ENCODE measurements at regions not wholly inside any gene's neighbourhood (a gene's known extent, or its start where the extent isn't known, plus 50 kb on each side); places are given as distances from the start of the nearest gene placed in this dataset.
A peak's percentile ranks its signal among the peaks of the same experiment; 100 is the strongest.

GRCh38 chr17:12537436-12537835, 128.3 kb upstream of the MYOCD start:
- no peak for DNase-seq

DNA sequence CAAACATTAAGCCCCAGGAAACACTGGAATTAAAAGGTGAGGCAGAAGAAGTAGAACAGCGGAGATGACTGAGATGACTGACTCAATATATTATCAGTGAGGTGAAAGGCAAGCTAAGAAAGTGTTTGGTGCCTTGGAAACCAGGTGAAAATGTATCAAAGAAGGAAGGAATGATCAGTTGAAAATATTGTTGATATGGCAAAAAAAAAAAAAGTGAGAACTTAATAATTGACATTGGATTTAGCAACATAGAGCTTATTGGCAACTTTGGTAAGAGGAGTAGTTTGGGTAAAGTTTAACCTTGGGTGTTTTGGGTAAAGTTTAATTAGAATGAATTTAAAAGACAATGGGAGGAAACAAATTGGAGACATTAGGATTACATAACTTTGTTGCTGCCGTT, 127.7 kb upstream of the MYOCD start:
- DNase-seq, result no peak

- peak; percentile 42 for DNase-seq
These were observed 119.7 kb upstream of the MYOCD start for GRCh38 chr17:12545877-12546513.

DNA sequence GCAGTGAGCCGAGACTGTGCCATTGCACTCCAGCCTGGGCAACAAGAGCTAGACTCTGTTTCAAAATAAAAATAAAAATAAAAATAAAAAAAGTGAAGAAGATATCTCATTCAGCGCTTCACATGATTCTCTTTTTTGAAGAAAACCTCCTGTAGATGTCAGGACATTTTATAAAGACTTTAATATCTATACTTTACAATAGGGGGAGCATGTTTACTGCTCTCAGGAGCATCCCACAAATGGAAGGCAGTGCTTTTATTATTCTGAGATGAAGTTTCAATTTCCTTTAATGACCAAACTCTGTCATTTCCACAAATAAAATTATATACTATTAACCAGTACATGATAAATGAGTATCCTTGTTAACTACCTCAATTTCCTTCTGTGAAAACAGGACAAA, 118.7 kb upstream of the MYOCD start:
- no peak for DNase-seq

GRCh38 chr17:12547831-12548230, 117.9 kb upstream of the MYOCD start:
- no peak for DNase-seq

GRCh38 chr17:12548558-12548957, 117.1 kb upstream of the MYOCD start:
- no peak for DNase-seq

- no peak for DNase-seq
These were observed 116.1 kb upstream of the MYOCD start for GRCh38 chr17:12549499-12550041.

- no peak for DNase-seq
These were observed 112.1 kb upstream of the MYOCD start for GRCh38 chr17:12553625-12554024.

DNA sequence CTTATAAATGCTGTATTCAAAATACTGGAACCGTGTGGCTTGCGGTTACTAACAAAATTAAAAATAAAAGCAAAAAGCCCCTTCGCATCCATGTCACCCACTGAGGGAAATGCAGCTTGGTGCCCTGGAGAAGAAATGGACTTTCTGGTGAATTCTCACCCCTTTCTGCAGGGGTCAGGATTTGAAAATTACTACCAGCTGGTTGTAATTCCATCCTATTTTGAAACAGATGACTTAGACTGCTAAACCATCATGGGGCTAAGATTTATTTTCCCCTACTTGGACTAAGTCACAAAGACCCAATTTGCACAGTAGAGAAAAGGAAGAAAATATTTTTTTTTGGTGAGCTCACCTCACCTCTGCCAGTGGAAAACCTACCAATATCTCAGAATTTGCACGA, 111.4 kb upstream of the MYOCD start:
- no peak for DNase-seq

DNA sequence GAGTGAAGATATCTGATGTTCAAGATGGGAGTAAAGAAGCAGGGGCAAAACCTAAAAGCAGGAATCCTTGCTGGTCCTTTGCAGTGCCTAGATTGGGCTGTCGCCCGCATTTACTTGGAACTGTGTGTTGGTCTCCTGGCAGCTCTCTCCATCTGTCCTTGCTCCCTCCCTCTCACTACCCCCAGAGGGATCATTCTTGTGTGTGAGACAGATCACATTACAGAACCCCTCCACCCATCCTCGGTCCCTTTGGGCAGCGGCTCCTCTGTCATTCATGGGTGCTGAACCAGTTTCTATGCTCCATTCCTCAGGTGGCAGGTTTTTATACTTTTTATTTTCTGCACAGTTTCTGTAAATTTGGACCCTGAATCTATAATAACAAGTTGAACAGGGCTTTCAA, 99.4 kb upstream of the MYOCD start:
- DNase-seq, result no peak

- no peak for DNase-seq
These were observed 98.3 kb upstream of the MYOCD start for GRCh38 chr17:12567077-12568053.

GRCh38 chr17:12568358-12569251, 97.1 kb upstream of the MYOCD start:
- DNase-seq, result no peak

DNA sequence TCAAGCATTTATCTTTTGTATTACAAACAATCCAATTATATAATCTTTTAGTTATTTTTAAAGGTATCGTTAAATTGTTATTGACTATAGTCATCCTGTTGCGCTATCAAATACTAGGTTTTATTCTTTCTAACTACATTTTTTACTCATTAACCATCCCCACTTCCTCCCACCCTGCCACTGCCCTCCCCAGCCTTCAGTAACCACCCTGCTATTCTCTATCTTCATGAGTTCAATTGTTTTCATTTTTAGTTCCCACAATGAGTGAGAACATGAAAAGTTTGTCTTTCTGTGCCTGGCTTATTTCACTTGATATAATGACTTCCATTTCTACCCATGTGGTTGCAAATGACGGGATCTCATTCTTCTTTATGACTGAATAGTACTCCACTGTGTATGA, 94.1 kb upstream of the MYOCD start:
- DNase-seq, result no peak

GRCh38 chr17:12574525-12574924, 91.2 kb upstream of the MYOCD start:
- DNase-seq, result no peak

DNA sequence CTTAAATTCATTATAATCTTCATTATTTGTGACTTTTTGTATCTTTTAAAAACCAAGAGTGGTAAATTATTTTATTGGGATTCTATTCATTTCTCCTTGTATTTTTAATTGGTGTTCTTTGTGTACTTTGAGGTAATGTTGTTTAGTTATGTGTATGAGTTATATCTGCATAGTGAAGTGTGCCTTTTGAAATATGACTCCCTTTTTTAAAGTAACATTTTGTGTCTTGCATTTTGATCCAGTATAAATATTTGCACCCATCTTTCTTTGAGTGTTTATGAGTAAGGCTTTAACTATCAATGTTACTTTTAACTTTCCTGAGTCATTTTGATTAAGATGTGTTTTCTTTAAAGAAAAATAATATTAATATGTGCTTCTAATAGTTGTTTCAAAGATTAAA, 90.0 kb upstream of the MYOCD start:
- DNase-seq, result no peak

GRCh38 chr17:12579288-12579687, 86.4 kb upstream of the MYOCD start:
- no peak for DNase-seq

- no peak for DNase-seq
These were observed 85.0 kb upstream of the MYOCD start for GRCh38 chr17:12580640-12581039.

DNA sequence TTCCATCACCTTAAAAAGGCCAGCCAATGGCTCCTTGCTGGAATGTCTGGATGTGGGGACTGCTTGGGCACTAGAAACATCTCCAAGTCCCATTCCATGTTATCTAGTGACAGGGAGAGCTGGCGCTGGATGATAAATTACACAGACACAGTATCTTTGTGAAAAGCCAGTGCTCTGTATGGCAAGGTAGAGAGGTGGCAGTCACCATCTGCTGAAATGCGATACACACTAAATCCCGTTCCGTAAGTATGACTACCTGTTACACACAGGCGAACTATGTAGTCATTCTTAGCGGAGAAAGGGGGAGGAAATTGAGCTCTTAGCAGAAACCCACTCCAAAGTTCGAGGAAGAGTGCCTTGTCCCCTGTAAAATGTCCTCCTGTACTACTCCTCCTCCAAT, 81.0 kb upstream of the MYOCD start:
- DNase-seq, result no peak

DNA sequence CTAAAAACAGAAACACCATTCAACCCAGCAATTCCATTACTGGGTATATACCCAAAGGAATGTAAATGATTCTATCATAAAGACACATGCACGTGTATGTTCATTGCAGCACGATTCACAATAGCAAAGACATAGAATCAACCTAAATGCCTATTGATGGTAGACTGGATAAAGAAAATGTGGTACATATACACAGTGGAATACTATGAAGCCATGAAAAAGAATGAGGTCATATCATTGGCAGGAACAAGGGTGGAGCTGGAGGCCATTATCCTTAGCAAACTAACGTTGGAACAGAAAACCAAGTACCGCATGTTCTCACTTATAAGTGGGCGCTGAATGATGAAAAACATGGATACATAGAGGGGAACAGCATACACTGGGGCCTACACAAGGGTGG, 77.2 kb upstream of the MYOCD start:
- DNase-seq, result no peak

DNA sequence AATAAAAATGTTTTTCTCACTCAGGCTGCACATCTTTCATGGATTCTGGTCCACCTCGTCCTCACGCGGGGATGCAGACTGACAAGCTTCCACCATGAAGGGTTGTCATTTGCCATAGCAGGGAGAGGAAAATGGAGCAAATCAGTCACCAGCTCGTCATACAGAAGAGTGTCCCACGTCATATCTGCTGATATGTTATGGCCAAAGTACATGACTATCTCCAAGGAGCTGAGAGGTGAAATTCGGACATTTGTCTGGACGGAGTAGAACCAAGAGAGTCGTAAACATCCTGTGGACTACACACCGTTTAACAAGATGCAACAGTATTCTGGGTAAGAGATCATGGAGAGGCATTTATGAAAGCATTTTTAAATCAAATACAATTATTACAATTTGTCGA, 75.3 kb upstream of the MYOCD start:
- no peak for DNase-seq

- no peak for DNase-seq
These were observed 74.5 kb upstream of the MYOCD start for GRCh38 chr17:12591021-12591735.

- DNase-seq, result no peak
These were observed 72.7 kb upstream of the MYOCD start for GRCh38 chr17:12592941-12593340.
